ENCODE measurements at regions not wholly inside any gene's neighbourhood (a gene's known extent, or its start where the extent isn't known, plus 50 kb on each side); places are given as distances from the start of the nearest gene placed in this dataset.

DNA sequence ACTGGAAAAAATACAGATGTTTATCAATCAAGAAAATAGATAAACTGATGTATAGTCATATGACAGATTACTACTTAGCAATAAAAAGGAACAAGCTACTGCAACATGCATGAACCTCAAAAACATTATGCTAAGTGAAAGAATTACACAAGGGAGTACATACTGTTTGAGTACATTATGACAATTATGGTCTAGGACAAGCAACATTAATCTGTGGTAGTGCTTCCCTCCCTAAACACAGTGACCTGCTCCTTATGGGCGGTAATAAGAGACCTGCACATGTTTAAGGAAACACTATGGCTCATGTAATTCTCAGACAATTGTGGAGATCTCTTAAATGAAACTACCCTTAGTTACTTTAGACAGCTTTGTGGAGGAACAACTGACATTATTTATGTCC is 421.2 kb upstream of the FBXO33 start:
- no peak for TF ChIP-seq EZH2phosphoT487 (IDR thresholded peaks at IDR 0.05; ENCODE audit: borderline replicate concordance, low read length)
- TF ChIP-seq, protein P1, sequence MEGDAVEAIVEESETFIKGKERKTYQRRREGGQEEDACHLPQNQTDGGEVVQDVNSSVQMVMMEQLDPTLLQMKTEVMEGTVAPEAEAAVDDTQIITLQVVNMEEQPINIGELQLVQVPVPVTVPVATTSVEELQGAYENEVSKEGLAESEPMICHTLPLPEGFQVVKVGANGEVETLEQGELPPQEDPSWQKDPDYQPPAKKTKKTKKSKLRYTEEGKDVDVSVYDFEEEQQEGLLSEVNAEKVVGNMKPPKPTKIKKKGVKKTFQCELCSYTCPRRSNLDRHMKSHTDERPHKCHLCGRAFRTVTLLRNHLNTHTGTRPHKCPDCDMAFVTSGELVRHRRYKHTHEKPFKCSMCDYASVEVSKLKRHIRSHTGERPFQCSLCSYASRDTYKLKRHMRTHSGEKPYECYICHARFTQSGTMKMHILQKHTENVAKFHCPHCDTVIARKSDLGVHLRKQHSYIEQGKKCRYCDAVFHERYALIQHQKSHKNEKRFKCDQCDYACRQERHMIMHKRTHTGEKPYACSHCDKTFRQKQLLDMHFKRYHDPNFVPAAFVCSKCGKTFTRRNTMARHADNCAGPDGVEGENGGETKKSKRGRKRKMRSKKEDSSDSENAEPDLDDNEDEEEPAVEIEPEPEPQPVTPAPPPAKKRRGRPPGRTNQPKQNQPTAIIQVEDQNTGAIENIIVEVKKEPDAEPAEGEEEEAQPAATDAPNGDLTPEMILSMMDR (conservative IDR thresholded peaks at IDR 0.05; ENCODE audit: low read depth, low read length), result no peak
